GM12892 (cell line): ENCODE measurements at regions not wholly inside any gene's neighbourhood (a gene's known extent, or its start where the extent isn't known, plus 50 kb on each side); places are given as distances from the start of the nearest gene placed in this dataset.
"Not testable (repeated sequence)": the region's sequence is repeated elsewhere in the genome, so short reads cannot be mapped to it uniquely, and the experiment has no call there.

Experiments
- POLR2A ChIP-seq: IDR thresholded peaks from 2 replicates; pipeline ENCODE4 v1.6.1; 2011; ENCODE audit warnings: low read depth, low read length, control low read depth
- POLR2AphosphoS5 ChIP-seq: IDR thresholded peaks from 2 replicates; pipeline ENCODE4 v1.6.1; 2011; ENCODE audit warnings: low read depth, low read length, control low read depth
- TAF1 ChIP-seq: IDR thresholded peaks from 2 replicates; pipeline ENCODE4 v1.6.1; 2011; ENCODE audit warnings: low read depth, mild to moderate bottlenecking, control low read depth, low read length, borderline replicate concordance

DNA sequence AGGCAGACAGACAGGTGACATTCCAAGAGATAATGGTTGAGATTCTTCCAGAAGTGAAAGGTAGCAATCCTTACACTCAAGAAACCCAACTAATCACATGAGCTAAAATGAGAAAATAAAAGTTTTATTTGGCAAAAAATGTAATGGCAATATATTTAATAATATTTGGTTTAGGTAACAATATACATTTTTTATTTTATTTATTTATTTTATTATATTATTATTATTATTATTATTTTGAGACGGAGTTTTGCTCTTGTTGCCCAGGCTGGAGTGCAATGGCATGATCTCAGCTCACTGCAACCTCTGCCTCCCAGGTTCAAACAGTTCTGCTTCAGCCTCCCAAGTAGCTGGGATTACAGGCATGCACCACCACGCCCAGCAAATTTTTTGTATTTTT is 74.6 kb upstream of the TET2 start:
- TF ChIP-seq POLR2AphosphoS5, POLR2A, TAF1: not testable (repeated sequence)
